HepG2 (cell line): ENCODE measurements at regions not wholly inside any gene's neighbourhood (a gene's known extent, or its start where the extent isn't known, plus 50 kb on each side); places are given as distances from the start of the nearest gene placed in this dataset.

Source experiments
- ATAC-seq: fragments of 200-7000 bp; cut with Tn5 transposase; 3 replicates; pipeline ENCODE4 v1.9.1; 2020; ENCODE audit warnings: mild to moderate bottlenecking, moderate library complexity
- BruUV-seq: library from RNA; stranded (reverse); fragments of 400-500 nt; replicated peaks from 2 replicates; lab custom pipeline; 2021; lab: Mats Ljungman, UMichigan
- CTCF ChIA-PET: fragments of 300-600 bp; formaldehyde crosslinking; extraction: SDS; loops from one replicate; lab custom pipeline; 2021; ENCODE audit warnings: low total read pairs, inconsistent platforms, low intra/inter-chr PET ratio; lab: Yijun Ruan, JAX
- POLR2A ChIA-PET: fragments of 350-600 bp; sonication (Branson Sonifier 250); formaldehyde crosslinking; loops from one replicate; lab custom pipeline; 2020; ENCODE audit warnings: antibody characterized with exemption, inconsistent platforms; lab: Yijun Ruan, JAX
- DNase-seq: peaks from one replicate; pipeline ENCODE4 v3.0.0-alpha.2; 2015; ENCODE audit warnings: low spot score
- FAIRE-seq: peaks from 3 replicates; lab custom pipeline; 2011; peaks lifted over from hg19 to GRCh38; lab: Jason Lieb, UNC
- H2AFZ ChIP-seq: one replicate; pipeline ENCODE4 v1.6.1; 2011; ENCODE audit warnings: low read length, inconsistent platforms
- H3K27ac ChIP-seq: fragments of 300-600 bp; 3 replicates; pipeline ENCODE4 v1.8.0; 2011; ENCODE audit warnings: mixed run types, mild to moderate bottlenecking, mixed read lengths, low read length, inconsistent platforms; ENCODE audit not compliant: insufficient read depth; ENCODE audit errors: extremely low read length
- H3K27me3 ChIP-seq, 2 experiments: fragments of 200-600 bp in 1 of 2; 2 replicates in 1 of 2; 3 replicates in 1 of 2; pipeline versions ENCODE4 v1.6.0 to v1.8.0; 2011; ENCODE audit warnings: low read length in 2 of 2, mild to moderate bottlenecking in 2 of 2, moderate library complexity in 2 of 2, inconsistent platforms in 1 of 2; ENCODE audit not compliant: insufficient read depth in 2 of 2, control insufficient read depth in 1 of 2
- H3K36me3 ChIP-seq, 2 experiments: fragments of 200-600 bp in 1 of 2; replicated peaks in 1 of 2; 2 replicates in 1 of 2; 3 replicates in 1 of 2; pipeline versions ENCODE4 v1.5.1 to v1.8.0; 2011; ENCODE audit warnings: low read length in 2 of 2, inconsistent platforms in 1 of 2; ENCODE audit not compliant: insufficient read depth in 2 of 2, control insufficient read depth in 1 of 2
- H3K4me1 ChIP-seq: 2 replicates; pipeline ENCODE4 v1.5.1; 2012; ENCODE audit warnings: low read length, inconsistent platforms; ENCODE audit not compliant: insufficient read depth
- H3K4me2 ChIP-seq: 2 replicates; pipeline ENCODE4 v1.6.0; 2011; ENCODE audit warnings: low read depth, low read length, inconsistent platforms
- H3K4me3 ChIP-seq, 3 experiments: fragments of 200-600 bp in 1 of 3; sonication (generic), shearing (Covaris generic) in 1 of 3; replicated peaks in 1 of 3; 2 replicates each; pipeline ENCODE4 v1.5.1; 2011 to 2016; ENCODE audit warnings: low read length in 3 of 3, inconsistent platforms in 2 of 3, low read depth in 2 of 3, mild to moderate bottlenecking in 2 of 3, control low read depth in 1 of 3, mixed read lengths in 1 of 3; ENCODE audit not compliant: insufficient read depth in 1 of 3
- H3K79me2 ChIP-seq: one replicate; pipeline ENCODE4 v1.6.1; 2011; ENCODE audit warnings: low read length, inconsistent platforms; ENCODE audit not compliant: insufficient read depth
- H3K9ac ChIP-seq: 2 replicates; pipeline ENCODE4 v1.6.0; 2011; ENCODE audit warnings: mild to moderate bottlenecking, low read depth, low read length, inconsistent platforms; ENCODE audit not compliant: insufficient read depth
- H3K9me3 ChIP-seq: 2 replicates; pipeline ENCODE4 v1.5.1; 2012; ENCODE audit warnings: mild to moderate bottlenecking, low read length
- H4K20me1 ChIP-seq: 2 replicates; pipeline ENCODE4 v1.6.0; 2011; ENCODE audit warnings: inconsistent platforms, mild to moderate bottlenecking, low read length, moderate library complexity; ENCODE audit not compliant: insufficient read depth
- EEA1 ChIP-seq: sonication (generic); formaldehyde crosslinking; IDR thresholded peaks from 2 replicates; pipeline ENCODE4 v1.5.1; 2020; ENCODE audit warnings: mild to moderate bottlenecking, missing genetic modification reagents, borderline replicate concordance
- ESRRA ChIP-seq: sonication (generic); formaldehyde crosslinking; IDR thresholded peaks from 2 replicates; pipeline ENCODE4 v1.5.1; 2020; ENCODE audit warnings: mild to moderate bottlenecking, low read depth, missing genetic modification reagents
- ETV5 ChIP-seq: IDR thresholded peaks from 2 replicates; pipeline ENCODE4 v1.6.1; 2018; ENCODE audit warnings: missing biosample characterization, missing genetic modification reagents, inconsistent platforms, borderline replicate concordance
- FOSL1 ChIP-seq: sonication (generic); formaldehyde crosslinking; IDR thresholded peaks from 2 replicates; pipeline ENCODE4 v1.9.0; 2021; ENCODE audit warnings: missing genetic modification reagents, borderline replicate concordance
- MTA3 ChIP-seq: sonication (generic); formaldehyde crosslinking; IDR thresholded peaks from 2 replicates; pipeline ENCODE4 v1.4.0; 2020; ENCODE audit warnings: missing genetic modification reagents
- SMARCC2 ChIP-seq: fragments of 450-650 bp; IDR thresholded peaks from 2 replicates; pipeline ENCODE4 v1.6.1; 2017; ENCODE audit warnings: antibody characterized with exemption, mild to moderate bottlenecking
- SOX5 ChIP-seq: IDR thresholded peaks from 2 replicates; pipeline ENCODE4 v1.6.1; 2016; ENCODE audit warnings: borderline replicate concordance
- TAF1 ChIP-seq: sonication (generic); formaldehyde crosslinking; IDR thresholded peaks from 2 replicates; pipeline ENCODE4 v1.4.0; 2020; ENCODE audit warnings: missing genetic modification reagents
- ZBTB20 ChIP-seq: sonication (generic); formaldehyde crosslinking; IDR thresholded peaks from 2 replicates; pipeline ENCODE4 v1.8.1; 2023; ENCODE audit warnings: missing genetic modification reagents, low read depth, mild to moderate bottlenecking, borderline replicate concordance
- ZBTB7A ChIP-seq: sonication (generic); formaldehyde crosslinking; IDR thresholded peaks from 2 replicates; pipeline ENCODE4 v1.8.0; 2022; ENCODE audit warnings: mild to moderate bottlenecking, missing genetic modification reagents
- ZFAT ChIP-seq: sonication (generic); formaldehyde crosslinking; conservative IDR thresholded peaks from 2 replicates; pipeline ENCODE4 v1.8.1; 2023; ENCODE audit warnings: missing genetic modification reagents, inconsistent platforms
- ZNF460 ChIP-seq: sonication (generic); formaldehyde crosslinking; IDR thresholded peaks from 2 replicates; pipeline ENCODE4 v1.5.1; 2020; ENCODE audit warnings: missing genetic modification reagents, mild to moderate bottlenecking, borderline replicate concordance
- ZNF576 ChIP-seq: sonication (generic); formaldehyde crosslinking; IDR thresholded peaks from 2 replicates; pipeline ENCODE4 v1.4.0; 2020; ENCODE audit warnings: mild to moderate bottlenecking, missing genetic modification reagents
- ZNF703 ChIP-seq: sonication (generic); formaldehyde crosslinking; IDR thresholded peaks from 2 replicates; pipeline ENCODE4 v1.5.1; 2020; ENCODE audit warnings: missing genetic modification reagents, mild to moderate bottlenecking, moderate library complexity, borderline replicate concordance
- WGBS: methylation state at CpG from one replicate; pipeline ENCODE4 v1.1.6; 2017; ENCODE audit warnings: low lambda C conversion rate; 5-methylcytosine and 5-hydroxymethylcytosine counted together
- in situ Hi-C: cut with HindIII; loops from 2 replicates; pipeline ENCODE4 v1.10.0; 2017; ENCODE audit warnings: low pct_unique_long_range_greater_than_20kb; ENCODE audit not compliant: extremely low pct_ligation_motif_present
- intact Hi-C: fragments of 100-400 bp; cut with micrococcal nuclease; formaldehyde crosslinking; loops from one replicate; pipeline ENCODE4 v1.10.0; 2022; ENCODE audit not compliant: unreplicated experiment
- TF ChIP-seq, protein P1 (sequence below): sonication (generic); formaldehyde crosslinking; IDR thresholded peaks from 2 replicates; pipeline ENCODE4 v1.5.1; 2020; ENCODE audit warnings: mild to moderate bottlenecking, missing genetic modification reagents, borderline replicate concordance
- TF ChIP-seq, protein P2 (sequence below): sonication (generic); formaldehyde crosslinking; IDR thresholded peaks from 2 replicates; pipeline ENCODE4 v1.4.0; 2020; ENCODE audit warnings: missing genetic modification reagents
- TF ChIP-seq, protein P3 (sequence below): sonication (generic); formaldehyde crosslinking; IDR thresholded peaks from 2 replicates; pipeline ENCODE4 v1.4.0; 2020; ENCODE audit warnings: missing genetic modification reagents

GRCh38 chr12:127728285-127728684, 538.7 kb upstream of the TMEM132C start:
- H2AFZ ChIP-seq, result no peak overlapping the region
- no peak overlapping the region for H3K27ac ChIP-seq
- H3K9ac ChIP-seq, result no peak overlapping the region
- 4% methylated on average over 3 of the region's 3 CpGs for WGBS
- no peak for ATAC-seq
- no peak overlapping the region for H3K4me2 ChIP-seq
- H3K4me3 ChIP-seq, result no peak overlapping the region
- H3K9me3 ChIP-seq, result 0 out of 2 replicates have a peak, but pooled peaks cover under 1% of the 10 kb centered on the region
- no peaks in the 10 kb centered on the region for H4K20me1 ChIP-seq
- no peaks in the 10 kb centered on the region for H3K36me3 ChIP-seq
- no peak for FAIRE-seq
- POLR2A ChIA-PET, result no interaction called here
- in situ Hi-C loops, result no loop called here
- H3K27me3 ChIP-seq, result no peaks in the 10 kb centered on the region
- DNase-seq, result no peak
- TF ChIP-seq ESRRA (CRISPR knock-in tag), result no peak
- no peak for TF ChIP-seq FOSL1
- TF ChIP-seq, protein P1, sequence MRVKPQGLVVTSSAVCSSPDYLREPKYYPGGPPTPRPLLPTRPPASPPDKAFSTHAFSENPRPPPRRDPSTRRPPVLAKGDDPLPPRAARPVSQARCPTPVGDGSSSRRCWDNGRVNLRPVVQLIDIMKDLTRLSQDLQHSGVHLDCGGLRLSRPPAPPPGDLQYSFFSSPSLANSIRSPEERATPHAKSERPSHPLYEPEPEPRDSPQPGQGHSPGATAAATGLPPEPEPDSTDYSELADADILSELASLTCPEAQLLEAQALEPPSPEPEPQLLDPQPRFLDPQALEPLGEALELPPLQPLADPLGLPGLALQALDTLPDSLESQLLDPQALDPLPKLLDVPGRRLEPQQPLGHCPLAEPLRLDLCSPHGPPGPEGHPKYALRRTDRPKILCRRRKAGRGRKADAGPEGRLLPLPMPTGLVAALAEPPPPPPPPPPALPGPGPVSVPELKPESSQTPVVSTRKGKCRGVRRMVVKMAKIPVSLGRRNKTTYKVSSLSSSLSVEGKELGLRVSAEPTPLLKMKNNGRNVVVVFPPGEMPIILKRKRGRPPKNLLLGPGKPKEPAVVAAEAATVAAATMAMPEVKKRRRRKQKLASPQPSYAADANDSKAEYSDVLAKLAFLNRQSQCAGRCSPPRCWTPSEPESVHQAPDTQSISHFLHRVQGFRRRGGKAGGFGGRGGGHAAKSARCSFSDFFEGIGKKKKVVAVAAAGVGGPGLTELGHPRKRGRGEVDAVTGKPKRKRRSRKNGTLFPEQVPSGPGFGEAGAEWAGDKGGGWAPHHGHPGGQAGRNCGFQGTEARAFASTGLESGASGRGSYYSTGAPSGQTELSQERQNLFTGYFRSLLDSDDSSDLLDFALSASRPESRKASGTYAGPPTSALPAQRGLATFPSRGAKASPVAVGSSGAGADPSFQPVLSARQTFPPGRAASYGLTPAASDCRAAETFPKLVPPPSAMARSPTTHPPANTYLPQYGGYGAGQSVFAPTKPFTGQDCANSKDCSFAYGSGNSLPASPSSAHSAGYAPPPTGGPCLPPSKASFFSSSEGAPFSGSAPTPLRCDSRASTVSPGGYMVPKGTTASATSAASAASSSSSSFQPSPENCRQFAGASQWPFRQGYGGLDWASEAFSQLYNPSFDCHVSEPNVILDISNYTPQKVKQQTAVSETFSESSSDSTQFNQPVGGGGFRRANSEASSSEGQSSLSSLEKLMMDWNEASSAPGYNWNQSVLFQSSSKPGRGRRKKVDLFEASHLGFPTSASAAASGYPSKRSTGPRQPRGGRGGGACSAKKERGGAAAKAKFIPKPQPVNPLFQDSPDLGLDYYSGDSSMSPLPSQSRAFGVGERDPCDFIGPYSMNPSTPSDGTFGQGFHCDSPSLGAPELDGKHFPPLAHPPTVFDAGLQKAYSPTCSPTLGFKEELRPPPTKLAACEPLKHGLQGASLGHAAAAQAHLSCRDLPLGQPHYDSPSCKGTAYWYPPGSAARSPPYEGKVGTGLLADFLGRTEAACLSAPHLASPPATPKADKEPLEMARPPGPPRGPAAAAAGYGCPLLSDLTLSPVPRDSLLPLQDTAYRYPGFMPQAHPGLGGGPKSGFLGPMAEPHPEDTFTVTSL (CRISPR knock-in tag), result no peak
- TF ChIP-seq ETV5 (CRISPR knock-in tag), result no peak
- no peak for TF ChIP-seq ZFAT (CRISPR knock-in tag)
- TF ChIP-seq SOX5, result no peak
- TF ChIP-seq, protein P2, sequence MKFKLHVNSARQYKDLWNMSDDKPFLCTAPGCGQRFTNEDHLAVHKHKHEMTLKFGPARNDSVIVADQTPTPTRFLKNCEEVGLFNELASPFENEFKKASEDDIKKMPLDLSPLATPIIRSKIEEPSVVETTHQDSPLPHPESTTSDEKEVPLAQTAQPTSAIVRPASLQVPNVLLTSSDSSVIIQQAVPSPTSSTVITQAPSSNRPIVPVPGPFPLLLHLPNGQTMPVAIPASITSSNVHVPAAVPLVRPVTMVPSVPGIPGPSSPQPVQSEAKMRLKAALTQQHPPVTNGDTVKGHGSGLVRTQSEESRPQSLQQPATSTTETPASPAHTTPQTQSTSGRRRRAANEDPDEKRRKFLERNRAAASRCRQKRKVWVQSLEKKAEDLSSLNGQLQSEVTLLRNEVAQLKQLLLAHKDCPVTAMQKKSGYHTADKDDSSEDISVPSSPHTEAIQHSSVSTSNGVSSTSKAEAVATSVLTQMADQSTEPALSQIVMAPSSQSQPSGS (CRISPR knock-in tag), result no peak
- no peak for TF ChIP-seq MTA3 (CRISPR knock-in tag)
- no peak for TF ChIP-seq ZNF460 (CRISPR knock-in tag)
- no peak for TF ChIP-seq ZBTB7A
- no peak for TF ChIP-seq ZNF703
- no peak for TF ChIP-seq ZNF576 (CRISPR knock-in tag)
- no peak for TF ChIP-seq SMARCC2
- no peak for TF ChIP-seq ZBTB20 (CRISPR knock-in tag)
- TF ChIP-seq TAF1, result no peak
- TF ChIP-seq EEA1 (CRISPR knock-in tag), result no peak
- TF ChIP-seq, protein P3, sequence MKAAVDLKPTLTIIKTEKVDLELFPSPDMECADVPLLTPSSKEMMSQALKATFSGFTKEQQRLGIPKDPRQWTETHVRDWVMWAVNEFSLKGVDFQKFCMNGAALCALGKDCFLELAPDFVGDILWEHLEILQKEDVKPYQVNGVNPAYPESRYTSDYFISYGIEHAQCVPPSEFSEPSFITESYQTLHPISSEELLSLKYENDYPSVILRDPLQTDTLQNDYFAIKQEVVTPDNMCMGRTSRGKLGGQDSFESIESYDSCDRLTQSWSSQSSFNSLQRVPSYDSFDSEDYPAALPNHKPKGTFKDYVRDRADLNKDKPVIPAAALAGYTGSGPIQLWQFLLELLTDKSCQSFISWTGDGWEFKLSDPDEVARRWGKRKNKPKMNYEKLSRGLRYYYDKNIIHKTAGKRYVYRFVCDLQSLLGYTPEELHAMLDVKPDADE (CRISPR knock-in tag), result no peak
- H3K4me1 ChIP-seq, result no peaks in the 10 kb centered on the region
- CTCF ChIA-PET, result no interaction called here
- no TSS peak for BruUV-seq
- H3K79me2 ChIP-seq, result no peaks in the 10 kb centered on the region
- intact Hi-C loops, result no loop called here
